ENCODE measurements at regions not wholly inside any gene's neighbourhood (a gene's known extent, or its start where the extent isn't known, plus 50 kb on each side); places are given as distances from the start of the nearest gene placed in this dataset.

GRCh38 chr20:57998276-57998675 lies 230.2 kb downstream of the ANKRD60 start:
- no peak overlapping the region for H3K4me3 ChIP-seq
- in situ Hi-C loops (cut with MboI; ENCODE audit: low sequenced_read_pairs in 4 of 4): no loop called here
- H3K9me3 ChIP-seq: no peaks in the 10 kb centered on the region
- intact Hi-C loops (cut with DNase I; ENCODE audit: low total_unique reads): no loop called here
- no peaks in the 10 kb centered on the region for H3K27me3 ChIP-seq
- peaks cover 6 to 19% of the 10 kb centered on the region in 2 donors for H3K4me1 ChIP-seq
- no peak overlapping the region for H3K27ac ChIP-seq
- TF ChIP-seq, protein P1, sequence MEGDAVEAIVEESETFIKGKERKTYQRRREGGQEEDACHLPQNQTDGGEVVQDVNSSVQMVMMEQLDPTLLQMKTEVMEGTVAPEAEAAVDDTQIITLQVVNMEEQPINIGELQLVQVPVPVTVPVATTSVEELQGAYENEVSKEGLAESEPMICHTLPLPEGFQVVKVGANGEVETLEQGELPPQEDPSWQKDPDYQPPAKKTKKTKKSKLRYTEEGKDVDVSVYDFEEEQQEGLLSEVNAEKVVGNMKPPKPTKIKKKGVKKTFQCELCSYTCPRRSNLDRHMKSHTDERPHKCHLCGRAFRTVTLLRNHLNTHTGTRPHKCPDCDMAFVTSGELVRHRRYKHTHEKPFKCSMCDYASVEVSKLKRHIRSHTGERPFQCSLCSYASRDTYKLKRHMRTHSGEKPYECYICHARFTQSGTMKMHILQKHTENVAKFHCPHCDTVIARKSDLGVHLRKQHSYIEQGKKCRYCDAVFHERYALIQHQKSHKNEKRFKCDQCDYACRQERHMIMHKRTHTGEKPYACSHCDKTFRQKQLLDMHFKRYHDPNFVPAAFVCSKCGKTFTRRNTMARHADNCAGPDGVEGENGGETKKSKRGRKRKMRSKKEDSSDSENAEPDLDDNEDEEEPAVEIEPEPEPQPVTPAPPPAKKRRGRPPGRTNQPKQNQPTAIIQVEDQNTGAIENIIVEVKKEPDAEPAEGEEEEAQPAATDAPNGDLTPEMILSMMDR (IDR thresholded peaks at IDR 0.05 in 4 of 5, conservative IDR thresholded peaks at IDR 0.05 in 1 of 5): no peak
- no peak for TF ChIP-seq POLR2A (IDR thresholded peaks at IDR 0.05)
- no peaks in the 10 kb centered on the region for H3K36me3 ChIP-seq
- DNase-seq (no peak), ATAC-seq (no peak)

GRCh38 chr20:57996936-57997890 lies 231.2 kb downstream of the ANKRD60 start:
- Histone ChIP-seq H3K36me3 (no peaks in the 10 kb centered on the region), H3K9me3 (no peaks in the 10 kb centered on the region), H3K27me3 (no peaks in the 10 kb centered on the region), H3K27ac (no peak overlapping the region), H3K4me1 (peaks cover 6 to 19% of the 10 kb centered on the region in 2 donors), H3K4me3 (no peak overlapping the region)
- TF ChIP-seq POLR2A (IDR thresholded peaks at IDR 0.05): no peak
- TF ChIP-seq, protein P1 (IDR thresholded peaks at IDR 0.05 in 4 of 5, conservative IDR thresholded peaks at IDR 0.05 in 1 of 5): no peak
- intact Hi-C loops (cut with DNase I; ENCODE audit: low total_unique reads) (no loop called here), in situ Hi-C loops (cut with MboI; ENCODE audit: low sequenced_read_pairs in 4 of 4) (no loop called here)
- no peak for DNase-seq
- ATAC-seq: no peak

DNA sequence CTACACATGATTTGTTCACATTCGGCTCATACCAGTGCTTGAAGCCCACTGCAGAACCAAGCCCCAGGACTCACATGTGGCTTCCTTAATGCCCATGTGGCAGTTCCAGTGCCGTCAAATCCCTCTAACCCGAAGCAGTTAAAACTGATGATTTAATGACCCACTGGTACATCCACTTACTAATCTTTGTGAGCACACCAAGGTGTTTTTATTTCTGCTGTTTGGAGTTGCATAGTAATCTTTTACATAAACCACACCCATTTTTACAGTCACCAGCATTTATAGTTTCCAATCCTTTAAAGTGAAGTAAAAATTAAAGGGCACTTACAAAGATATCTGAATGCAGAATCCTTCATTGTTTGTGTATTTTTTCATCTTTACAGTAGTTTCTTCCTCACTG lies 232.0 kb downstream of the ANKRD60 start:
- Histone ChIP-seq H3K36me3 (no peaks in the 10 kb centered on the region), H3K27me3 (no peaks in the 10 kb centered on the region), H3K4me1 (peaks cover 6 to 16% of the 10 kb centered on the region in 2 donors), H3K27ac (no peak overlapping the region), H3K9me3 (no peaks in the 10 kb centered on the region), H3K4me3 (no peak overlapping the region)
- ATAC-seq (no peak), DNase-seq (no peak)
- intact Hi-C loops (cut with DNase I; ENCODE audit: low total_unique reads): no loop called here
- in situ Hi-C loops (cut with MboI; ENCODE audit: low sequenced_read_pairs in 4 of 4): no loop called here
- TF ChIP-seq POLR2A (IDR thresholded peaks at IDR 0.05): no peak
- TF ChIP-seq, protein P1 (IDR thresholded peaks at IDR 0.05 in 4 of 5, conservative IDR thresholded peaks at IDR 0.05 in 1 of 5): no peak

GRCh38 chr20:57995381-57995977 lies 233.0 kb downstream of the ANKRD60 start:
- Histone ChIP-seq H3K36me3 (no peaks in the 10 kb centered on the region), H3K27me3 (no peaks in the 10 kb centered on the region), H3K9me3 (no peaks in the 10 kb centered on the region), H3K27ac (no peak overlapping the region), H3K4me3 (no peak overlapping the region), H3K4me1 (peaks cover under 1 to 6% of the 10 kb centered on the region in 2 donors)
- TF ChIP-seq POLR2A (IDR thresholded peaks at IDR 0.05): no peak
- TF ChIP-seq, protein P1 (IDR thresholded peaks at IDR 0.05 in 4 of 5, conservative IDR thresholded peaks at IDR 0.05 in 1 of 5): no peak
- no peak for DNase-seq
- intact Hi-C loops (cut with DNase I; ENCODE audit: low total_unique reads) (no loop called here), in situ Hi-C loops (cut with MboI; ENCODE audit: low sequenced_read_pairs in 4 of 4) (no loop called here)
- ATAC-seq: no peak
